Stimulated activated CD4-positive, alpha-beta T cell treated with anti-CD3 and anti-CD28 coated beads, Interleukin-12 subunit alpha, Interleukin-12 subunit beta, amount 100 ng/mL, for 48 hours (primary cell): ENCODE measurements at regions not wholly inside any gene's neighbourhood (a gene's known extent, or its start where the extent isn't known, plus 50 kb on each side); places are given as distances from the start of the nearest gene placed in this dataset.
"Not testable (repeated sequence)": the region's sequence is repeated elsewhere in the genome, so short reads cannot be mapped to it uniquely, and the experiment has no call there.

Experiments used
- DNase-seq, 3 donors: peaks; one replicate each; pipeline ENCODE4 v3.0.0-alpha.2; 2020; ENCODE audit warnings: low read depth in 2 of 3, low spot score in 1 of 3

DNA sequence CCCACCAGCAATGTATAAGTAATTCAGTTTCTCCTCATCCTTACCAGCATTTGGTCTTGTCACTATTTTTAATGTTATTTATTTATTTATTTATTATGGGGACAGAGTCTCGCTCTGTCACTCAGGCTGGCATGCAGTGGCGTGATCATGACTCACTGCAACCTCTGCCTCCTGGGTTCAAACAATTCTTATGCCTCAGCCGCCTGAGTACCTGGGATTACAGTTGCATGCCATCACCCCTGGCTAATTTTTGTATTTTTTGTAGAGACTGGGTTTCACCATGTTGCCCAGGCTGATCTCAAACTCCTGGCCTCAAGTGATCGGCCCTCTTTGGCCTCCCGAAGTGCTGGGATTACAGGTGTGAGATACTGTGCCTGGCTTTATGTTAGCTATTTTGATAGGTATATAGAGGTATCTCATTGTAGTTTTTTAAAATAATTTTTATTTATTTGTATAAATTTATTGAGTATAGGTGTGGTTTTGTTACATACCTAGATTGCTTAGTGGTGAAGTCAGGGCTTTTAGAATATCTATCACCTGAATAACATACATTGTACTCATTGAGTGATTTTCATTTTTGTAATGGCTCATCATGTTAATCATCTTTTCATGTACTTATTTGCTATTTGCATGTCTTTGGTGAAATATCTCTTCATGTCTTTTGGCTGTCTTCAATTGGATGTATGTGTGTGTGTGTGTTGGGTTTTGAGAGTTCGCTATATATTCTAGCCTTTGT lies 53.3 kb downstream of the TANC2 start:
- DNase-seq, result no peak

DNA sequence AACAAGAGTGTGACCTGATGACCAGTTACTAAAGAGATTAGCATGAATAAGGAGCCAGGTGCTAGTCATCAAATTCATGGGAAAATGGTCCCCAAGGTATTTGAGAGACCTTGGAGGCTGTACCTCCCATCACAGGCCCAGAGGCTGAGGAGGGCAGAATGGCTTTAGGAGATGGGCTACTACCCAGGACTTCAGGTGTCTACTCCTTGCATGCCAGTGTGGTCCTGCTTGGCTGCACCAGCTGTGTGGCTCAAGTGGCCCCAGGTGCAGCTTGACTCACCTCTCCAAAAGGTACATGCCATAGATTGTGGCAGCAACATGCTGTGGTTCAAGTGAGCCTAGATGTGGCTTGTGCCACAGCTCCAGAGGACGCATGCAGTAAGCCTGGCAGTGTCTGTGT lies 56.5 kb downstream of the TANC2 start:
- DNase-seq, result no peak

DNA sequence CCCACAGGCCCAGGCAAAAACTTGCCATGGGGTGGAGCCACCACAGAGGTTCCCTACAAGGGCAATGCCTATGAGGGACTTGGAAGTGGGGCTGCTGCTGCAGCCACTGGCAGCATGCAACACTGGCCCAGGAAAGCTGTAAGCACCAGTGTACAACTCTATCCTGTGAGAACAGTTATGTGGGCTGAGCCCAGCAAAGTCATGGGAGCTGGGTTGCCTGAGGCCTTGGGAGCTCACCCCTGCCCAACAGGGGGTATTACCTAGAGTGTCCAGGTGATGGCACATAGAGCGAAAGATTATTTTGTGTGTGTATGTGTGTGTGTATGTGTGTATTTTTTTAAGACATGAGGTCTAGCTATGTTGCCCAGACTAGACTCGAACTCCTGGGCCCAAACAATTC lies 57.0 kb downstream of the TANC2 start:
- no peak for DNase-seq

DNA sequence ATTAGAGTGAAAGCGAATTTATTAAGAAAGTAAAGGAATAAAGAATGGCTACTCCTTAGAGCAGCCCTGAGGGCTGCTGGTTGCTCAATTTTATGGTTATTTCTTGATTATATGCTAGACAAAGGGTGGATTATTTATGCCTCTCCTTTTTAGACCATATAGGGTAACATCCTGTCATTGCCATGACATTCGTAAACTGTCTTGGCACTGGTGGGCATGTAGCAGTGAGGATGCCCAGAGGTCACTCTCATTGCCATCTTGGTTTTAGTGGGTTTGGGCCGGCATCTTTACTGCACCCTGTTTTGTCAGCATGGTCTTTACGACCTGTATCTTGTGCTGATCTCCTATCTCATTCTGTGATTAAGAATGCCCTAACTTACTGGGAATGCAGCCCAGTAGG lies 58.2 kb downstream of the TANC2 start:
- DNase-seq, result no peak

DNA sequence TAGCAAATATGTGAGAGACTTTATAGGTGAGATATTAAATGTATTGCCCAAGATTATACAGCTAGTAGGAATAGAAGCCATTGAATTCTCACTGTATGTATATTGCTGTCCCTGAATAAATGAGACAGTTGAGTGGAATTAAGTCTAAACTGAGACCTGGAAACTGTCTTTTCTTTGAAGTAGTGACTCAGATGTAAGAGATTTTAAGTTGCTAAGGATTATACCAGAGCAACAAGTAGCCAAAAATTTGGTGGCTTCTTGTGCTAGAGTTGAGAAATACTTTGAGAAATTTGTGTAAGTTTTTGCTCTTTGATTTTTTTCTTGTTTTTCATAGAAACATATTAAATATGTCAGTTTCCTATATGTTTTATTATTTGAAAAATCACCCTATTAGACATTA lies 58.7 kb downstream of the TANC2 start:
- DNase-seq, result no peak

DNA sequence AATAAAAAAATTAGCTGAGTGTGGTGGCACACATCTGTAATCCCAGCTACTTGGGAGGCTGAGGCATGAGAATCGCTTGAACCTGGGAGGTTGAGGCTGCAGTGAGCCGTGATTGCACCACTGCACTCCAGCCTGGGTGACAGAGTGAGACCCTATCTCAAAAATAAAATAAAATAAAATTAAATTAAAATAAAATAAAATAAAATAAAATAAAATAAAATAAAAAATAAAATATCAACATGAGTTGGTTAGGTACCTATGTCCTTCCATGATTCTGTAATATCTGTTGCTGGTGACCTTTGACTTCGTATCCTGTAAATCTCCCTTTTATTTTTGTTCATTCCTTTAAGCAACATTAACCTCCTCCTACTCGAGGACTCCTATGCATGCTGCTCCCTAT lies 59.6 kb downstream of the TANC2 start:
- not testable (repeated sequence) for DNase-seq

DNA sequence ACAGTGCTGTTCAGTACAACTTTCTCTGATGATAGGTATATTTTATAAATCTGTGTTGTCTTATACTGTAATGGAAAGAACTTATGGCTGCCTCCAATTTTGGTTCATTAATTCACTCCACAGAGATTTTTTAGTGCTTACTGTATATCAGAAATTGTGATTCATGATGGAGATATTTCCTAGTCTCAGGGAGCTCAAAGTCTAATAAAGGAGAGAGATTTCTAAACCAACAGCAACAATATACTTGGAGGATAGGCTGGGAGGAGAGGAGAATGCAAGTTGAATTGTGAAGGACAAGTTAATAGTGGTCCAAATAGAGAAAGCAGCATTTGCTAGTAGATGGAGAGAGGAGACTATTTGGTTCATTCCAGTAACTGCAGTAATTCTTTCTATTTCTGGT lies 63.5 kb downstream of the TANC2 start:
- DNase-seq, result no peak

DNA sequence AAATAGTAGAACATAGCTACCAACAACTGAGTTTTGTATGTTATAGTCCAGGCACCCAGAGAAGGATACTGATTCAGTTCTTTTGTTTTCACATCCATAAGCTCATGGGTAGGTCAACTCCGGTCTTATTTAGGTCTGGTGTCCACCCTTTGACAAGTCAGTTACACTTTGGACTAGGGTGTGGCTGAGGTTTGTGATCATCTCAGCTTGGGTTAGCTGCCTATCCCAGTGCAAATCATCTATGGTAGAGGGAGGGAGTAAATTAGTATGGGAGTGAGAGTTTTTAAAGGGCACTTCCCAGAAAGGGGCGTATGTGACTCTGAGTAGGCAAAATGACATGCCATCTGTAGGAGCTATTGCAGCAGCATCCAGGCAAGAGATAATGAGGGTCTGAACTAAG lies 66.1 kb downstream of the TANC2 start:
- DNase-seq, result no peak

DNA sequence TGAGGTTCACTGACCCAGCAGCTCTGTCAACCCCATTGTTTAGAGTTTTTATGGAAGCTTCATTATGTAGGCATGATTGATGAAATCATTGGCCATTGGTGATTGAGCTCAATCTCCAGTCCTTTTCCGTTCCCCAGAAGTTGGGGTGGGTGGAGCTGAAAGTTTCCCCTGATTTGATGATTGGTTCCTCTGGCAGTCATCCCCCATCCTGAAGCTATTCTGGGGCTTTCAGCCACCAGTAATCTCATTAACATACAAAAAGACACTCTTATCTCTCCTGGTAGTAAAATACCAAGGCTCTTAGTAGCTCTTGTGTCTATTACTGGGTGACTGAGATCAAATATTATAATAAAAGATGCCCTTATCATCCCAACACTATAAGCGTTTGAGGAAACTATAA lies 67.1 kb downstream of the TANC2 start:
- DNase-seq, result no peak

DNA sequence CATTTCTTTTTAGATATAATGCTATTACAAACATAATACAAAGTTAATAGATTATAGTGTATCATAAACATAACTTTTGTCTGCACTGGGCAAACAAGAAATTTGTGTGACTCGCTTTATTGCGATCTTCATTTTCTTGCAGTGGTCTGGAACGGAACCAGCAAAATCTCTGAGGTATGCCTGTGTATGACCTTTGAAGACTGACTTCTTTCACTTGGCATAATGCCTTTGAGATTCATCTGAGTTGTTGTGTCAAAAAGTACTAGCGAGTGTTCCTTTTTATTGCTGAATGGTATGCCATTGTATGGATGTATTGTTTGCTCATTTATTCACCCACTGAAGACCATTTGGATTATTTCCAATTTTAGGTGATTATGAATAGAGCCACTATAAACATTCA lies 69.2 kb downstream of the TANC2 start:
- no peak for DNase-seq

DNA sequence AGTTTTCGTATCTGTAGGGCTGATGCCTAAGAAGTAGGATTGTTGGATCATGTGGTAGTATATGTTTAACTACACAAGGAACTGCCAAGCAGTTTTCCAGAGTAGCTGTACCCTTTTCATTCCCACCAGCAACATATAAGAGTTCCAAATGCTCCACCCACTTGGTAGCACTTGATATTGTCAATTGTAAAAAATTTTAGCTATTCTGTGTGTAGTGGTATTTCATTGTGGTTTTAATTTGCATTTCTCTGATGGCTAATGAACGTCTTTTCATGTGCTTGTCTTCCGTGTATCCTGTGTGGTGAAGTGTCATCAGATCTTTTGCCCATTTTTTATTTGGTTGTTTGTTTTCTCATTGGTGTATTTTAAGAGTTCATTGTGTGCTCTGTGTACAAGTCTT lies 69.7 kb downstream of the TANC2 start:
- DNase-seq, result no peak

DNA sequence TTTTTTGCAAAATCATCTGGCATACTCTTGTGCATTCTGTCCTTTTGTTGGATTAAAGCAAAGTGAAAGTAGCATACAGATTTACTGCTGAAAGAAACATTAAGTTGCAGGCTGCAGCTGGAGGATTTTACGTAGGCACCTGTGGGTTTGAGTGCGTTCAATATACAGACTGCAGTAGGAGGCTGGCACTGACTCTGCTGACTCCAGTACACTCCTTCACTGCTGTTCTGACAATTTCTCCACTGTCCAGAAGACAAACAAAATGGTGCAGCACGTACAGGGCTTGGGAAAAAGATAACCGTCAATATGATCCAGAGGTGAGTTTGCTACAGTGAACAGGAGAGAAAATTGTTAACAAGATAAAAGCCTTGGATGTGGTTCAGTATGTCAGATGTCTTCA lies 73.3 kb downstream of the TANC2 start:
- DNase-seq, result no peak

DNA sequence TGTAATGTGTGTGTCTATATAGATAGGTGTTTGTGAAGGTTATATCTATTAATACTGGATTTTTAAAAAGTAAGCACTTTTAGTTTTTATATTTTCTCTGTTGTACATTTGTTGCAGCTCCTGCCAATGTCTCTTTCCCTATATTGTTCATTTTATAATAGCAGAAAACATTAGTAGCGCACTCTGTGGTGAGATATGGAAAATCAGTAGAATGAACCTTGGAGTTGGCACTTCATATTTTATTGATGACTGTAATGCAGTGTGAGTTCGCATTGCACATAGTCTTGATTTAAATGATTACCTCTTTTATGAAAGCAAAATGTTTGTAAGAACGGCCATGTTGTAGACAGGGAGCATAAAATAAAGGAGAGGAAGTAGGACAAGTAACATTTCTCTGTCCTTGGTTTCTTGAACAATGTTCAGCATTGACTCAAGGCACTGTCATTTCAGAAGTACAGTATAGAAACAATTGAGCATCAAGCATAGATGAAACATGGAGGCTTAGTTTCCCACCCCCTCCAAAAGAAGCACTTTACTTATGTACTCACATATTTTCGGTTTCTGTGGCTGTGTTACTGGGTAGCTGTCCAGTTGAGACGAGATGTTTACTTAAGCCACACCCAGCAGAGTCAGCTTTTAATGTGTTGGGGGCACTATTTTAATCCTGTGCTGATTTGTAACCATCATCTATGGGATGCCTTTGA lies 74.0 kb downstream of the TANC2 start:
- DNase-seq, result no peak

DNA sequence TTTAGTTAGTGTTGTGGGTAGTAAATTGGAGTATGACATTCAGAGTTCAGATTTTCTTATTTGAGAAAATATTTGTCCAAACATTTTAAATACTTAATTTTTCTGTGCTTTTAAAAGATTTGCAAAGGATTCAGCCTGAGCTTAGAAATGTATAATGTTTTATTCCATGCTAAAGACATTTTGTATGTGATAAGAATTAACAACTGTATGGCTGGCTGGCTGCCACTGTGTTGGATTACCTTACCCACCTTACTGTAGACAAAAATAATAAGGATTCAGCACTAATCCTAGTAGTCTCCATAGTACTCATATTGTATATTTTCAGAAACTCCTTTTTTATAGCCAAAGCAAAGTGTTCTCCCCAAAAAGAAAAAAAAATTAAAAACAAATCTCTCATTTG lies 74.8 kb downstream of the TANC2 start:
- DNase-seq, result no peak

DNA sequence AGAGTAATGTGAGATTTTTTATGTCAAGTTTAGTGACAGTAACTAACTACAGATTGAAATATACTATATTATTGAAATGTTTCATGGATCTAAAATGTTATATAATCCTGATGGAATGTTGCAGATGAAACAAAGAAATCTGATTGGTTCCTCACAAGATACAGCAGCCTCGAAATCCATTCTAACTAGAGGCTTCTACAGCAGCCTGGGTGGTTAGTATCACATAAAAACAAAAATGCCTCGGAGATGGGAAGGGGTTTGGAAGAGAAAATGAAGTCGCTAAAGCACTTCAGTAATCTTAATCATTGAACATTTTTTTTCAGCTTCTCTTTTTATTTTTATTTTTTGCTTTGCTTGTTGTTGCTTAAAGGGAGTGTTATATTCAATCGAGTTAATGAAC lies 75.2 kb downstream of the TANC2 start:
- DNase-seq, result no peak

DNA sequence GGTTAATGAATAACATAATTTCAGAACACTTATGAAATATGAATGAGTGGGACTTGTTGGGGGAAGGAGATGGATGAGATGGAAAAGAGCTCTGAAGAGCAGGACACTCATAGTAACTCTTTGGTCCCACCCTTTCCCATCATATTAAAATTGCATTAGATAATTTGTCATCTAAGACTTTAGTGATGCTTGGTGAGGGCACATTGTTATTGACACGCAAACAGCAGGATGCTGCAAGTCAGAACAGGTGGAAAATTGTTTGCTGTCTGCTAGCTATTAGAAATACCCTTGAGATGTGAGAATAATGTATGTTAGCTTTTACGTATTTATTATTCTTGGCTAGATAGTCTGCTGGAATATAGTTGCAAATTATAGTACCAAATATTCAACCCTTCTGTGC lies 75.7 kb downstream of the TANC2 start:
- DNase-seq, result no peak

DNA sequence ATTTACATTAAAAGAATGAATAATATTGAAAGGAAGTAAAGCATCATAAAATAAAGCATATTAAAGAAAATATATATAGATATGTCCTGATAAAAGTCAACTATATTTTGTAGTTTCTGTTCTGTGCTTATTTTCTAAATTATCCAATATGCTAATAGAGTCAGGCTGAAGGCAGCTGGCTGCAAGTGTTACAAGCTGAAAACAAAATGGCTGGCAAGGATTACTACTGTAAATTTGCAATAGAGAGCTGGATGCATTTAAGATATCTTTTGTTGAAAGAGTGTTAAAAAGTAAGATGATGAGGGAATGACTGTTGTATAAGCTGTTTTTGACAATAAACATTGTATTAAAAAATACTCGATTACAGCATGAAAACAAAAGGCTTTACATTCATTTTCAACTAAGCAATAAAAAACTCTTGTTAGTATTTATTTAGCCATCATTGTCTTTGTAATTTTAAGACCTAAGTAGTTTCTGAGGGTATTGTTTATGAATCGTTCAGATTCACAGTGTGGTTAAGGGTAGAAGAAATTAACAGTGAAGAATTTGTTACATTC lies 76.3 kb downstream of the TANC2 start:
- no peak for DNase-seq

DNA sequence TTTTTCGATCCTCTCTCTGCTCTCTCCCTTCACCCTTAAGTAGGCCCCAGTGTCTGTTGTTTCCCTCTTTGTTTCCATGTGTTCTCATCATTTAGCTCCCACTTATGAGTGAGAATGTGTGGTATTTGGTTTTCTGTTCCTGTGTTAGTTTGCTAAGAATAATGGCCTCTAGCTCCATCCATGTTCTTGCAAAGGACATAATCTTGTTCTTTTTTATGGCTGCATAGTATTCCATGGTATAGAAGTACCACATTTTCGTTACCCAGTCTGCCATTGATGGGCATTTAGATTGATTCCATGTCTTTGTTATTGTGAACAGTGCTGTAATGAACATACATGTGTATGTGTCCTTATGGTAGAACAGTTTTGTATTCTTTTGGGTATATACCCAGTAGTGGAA lies 91.5 kb downstream of the TANC2 start:
- DNase-seq, result not testable (repeated sequence)

DNA sequence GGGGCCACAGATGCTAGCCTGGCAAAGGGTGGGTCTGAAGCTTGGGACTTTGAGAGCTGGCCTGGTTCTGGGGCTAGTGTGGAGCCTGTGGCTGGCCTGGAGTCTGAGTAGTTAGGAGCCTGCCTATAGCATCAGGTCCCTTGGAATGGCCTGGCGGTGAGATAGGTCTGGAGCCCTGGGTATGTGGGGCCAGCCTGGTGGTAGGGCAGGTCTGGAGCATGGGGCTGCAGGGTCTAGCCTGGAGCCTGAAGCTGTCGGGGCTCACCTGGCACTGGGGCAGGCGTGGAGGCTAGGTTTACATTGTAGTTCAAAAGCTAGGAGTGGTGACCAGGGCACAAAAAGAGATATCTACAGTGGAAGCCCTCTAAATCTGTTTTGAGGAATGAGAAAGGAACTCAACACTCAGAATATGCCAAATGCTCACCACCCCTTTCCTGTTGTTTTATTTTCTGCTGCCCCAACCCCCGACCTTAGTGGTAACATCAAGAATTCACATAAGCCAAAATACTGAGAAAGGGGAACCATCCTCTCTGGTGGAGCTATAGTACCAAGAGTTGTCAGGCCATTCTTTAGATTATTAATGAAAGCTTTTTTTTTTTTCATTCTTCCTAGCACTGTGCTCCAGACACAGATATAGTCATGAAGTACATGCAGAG lies 100.3 kb downstream of the TANC2 start:
- DNase-seq, result no peak

DNA sequence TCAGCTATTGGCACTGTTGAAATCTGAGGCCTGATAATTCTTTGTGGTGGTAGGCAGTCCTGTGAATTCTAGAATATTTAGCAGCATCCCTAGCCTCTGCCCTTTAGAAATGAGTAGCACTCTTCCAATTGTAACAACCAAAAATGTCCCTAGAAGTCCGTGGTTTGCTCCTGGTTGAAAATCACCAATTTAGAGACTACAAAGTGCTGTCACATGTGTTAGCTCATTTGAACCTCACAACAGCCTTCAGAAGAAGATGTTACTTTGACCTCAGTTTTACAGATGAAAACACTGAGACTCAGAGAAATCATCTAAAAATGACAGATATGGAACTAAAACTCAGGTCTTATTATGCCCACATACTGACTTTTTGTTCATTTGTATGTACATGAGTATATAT lies 103.2 kb downstream of the TANC2 start:
- DNase-seq, result no peak

DNA sequence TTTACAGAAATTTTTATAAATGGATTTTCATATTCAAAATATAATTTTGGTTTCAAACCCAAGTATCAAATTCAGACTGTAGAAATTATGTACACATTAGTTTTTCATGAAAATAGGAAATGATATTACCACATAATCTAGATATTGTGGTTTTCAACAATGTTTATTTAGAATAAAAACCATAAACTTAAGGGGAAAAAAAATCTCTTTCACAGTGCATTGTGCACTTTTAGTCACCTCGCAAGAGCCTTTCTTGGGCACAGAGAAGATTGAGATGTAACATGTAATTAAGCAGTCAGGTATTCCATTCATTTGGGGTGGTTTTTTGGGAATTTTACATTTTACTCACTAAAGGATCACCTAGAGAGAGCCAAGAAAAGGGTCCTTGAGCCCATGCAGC lies 104.0 kb downstream of the TANC2 start:
- DNase-seq, result no peak

DNA sequence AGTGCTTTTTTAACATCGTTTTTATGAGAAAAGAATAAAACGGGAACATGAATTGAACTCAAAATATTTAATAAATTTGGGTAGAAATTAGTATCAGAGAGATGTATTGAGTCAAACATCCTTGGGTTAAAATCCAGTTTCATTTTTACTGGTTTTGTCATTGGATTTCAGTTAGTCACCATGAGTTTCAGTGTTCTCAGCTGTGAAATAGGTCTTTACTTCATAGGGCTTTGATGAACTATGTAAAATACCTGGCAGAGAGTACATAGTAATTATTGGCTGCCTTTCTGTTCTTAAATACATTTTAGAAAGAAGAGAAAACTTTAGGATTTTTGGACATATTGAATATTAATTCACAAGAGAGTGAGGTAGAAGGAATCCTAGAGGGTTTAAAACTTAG lies 105.8 kb downstream of the TANC2 start:
- no peak for DNase-seq
